Mesenchymal stem cell (in vitro differentiated cells and primary cell): ENCODE measurements at regions not wholly inside any gene's neighbourhood (a gene's known extent, or its start where the extent isn't known, plus 50 kb on each side); places are given as distances from the start of the nearest gene placed in this dataset.

Experiments
- DNase-seq: peaks from one replicate; pipeline ENCODE4 v3.0.0-alpha.2; 2013
- H2AFZ ChIP-seq: one replicate; pipeline ENCODE4 v1.6.1; 2013; ENCODE audit warnings: low read depth, mild to moderate bottlenecking, control low read depth, inconsistent platforms, low read length, moderate library complexity
- H2AK5ac ChIP-seq: 2 replicates; pipeline ENCODE4 v1.6.1; 2013; ENCODE audit warnings: low read length, moderate library complexity, mild to moderate bottlenecking, inconsistent platforms; ENCODE audit not compliant: severe bottlenecking
- H2BK120ac ChIP-seq: one replicate; pipeline ENCODE4 v1.6.1; 2013; ENCODE audit warnings: low read depth, mild to moderate bottlenecking, inconsistent platforms, low read length, moderate library complexity
- H2BK12ac ChIP-seq, 2 experiments: one replicate each; pipeline ENCODE4 v1.6.1; 2013; ENCODE audit warnings: inconsistent platforms in 2 of 2, low read length in 2 of 2, mild to moderate bottlenecking in 2 of 2, moderate library complexity in 2 of 2, control low read depth in 1 of 2
- H2BK15ac ChIP-seq: one replicate; pipeline ENCODE4 v1.6.1; 2013; ENCODE audit warnings: mild to moderate bottlenecking, low read depth, inconsistent platforms; ENCODE audit not compliant: poor library complexity, severe bottlenecking
- H2BK5ac ChIP-seq: 2 replicates; pipeline ENCODE4 v1.6.1; 2013; ENCODE audit warnings: low read depth, mild to moderate bottlenecking, low read length, control low read depth, inconsistent platforms; ENCODE audit not compliant: poor library complexity, severe bottlenecking
- H3K14ac ChIP-seq, 2 experiments: one replicate each; pipeline ENCODE4 v1.6.1; 2013; ENCODE audit warnings: inconsistent platforms in 2 of 2, low read length in 2 of 2, control low read depth in 1 of 2, mild to moderate bottlenecking in 1 of 2, moderate library complexity in 1 of 2
- H3K18ac ChIP-seq, 2 experiments: one replicate each; pipeline ENCODE4 v1.6.1; 2013; ENCODE audit warnings: inconsistent platforms in 2 of 2, low read length in 2 of 2, control low read depth in 1 of 2, low read depth in 1 of 2, mild to moderate bottlenecking in 1 of 2
- H3K23ac ChIP-seq, 2 experiments: one replicate each; pipeline ENCODE4 v1.6.1; 2013; ENCODE audit warnings: inconsistent platforms in 2 of 2, low read length in 2 of 2, mild to moderate bottlenecking in 2 of 2, moderate library complexity in 2 of 2, control low read depth in 1 of 2
- H3K27ac ChIP-seq: 2 replicates; pipeline ENCODE4 v1.5.1; 2013; ENCODE audit warnings: mild to moderate bottlenecking, moderate library complexity, low read length, control low read depth, inconsistent platforms; ENCODE audit not compliant: poor library complexity, severe bottlenecking
- H3K27me3 ChIP-seq, 2 experiments: 2 replicates each; pipeline versions ENCODE4 v1.6.1 to v1.7.0; 2013; ENCODE audit warnings: low read length in 2 of 2, mild to moderate bottlenecking in 2 of 2, moderate library complexity in 2 of 2, control low read depth in 1 of 2, inconsistent platforms in 1 of 2; ENCODE audit not compliant: control insufficient read depth in 1 of 2, insufficient read depth in 1 of 2
- H3K36me3 ChIP-seq, 2 experiments: 2 replicates each; pipeline versions ENCODE4 v1.6.1 to v1.7.0; 2013; ENCODE audit warnings: low read length in 2 of 2, control low read depth in 1 of 2, inconsistent platforms in 1 of 2, low read depth in 1 of 2, mild to moderate bottlenecking in 1 of 2; ENCODE audit not compliant: insufficient read depth in 2 of 2, control insufficient read depth in 1 of 2
- H3K4ac ChIP-seq, 2 experiments: one replicate each; pipeline ENCODE4 v1.6.1; 2013; ENCODE audit warnings: inconsistent platforms in 2 of 2, low read length in 2 of 2, mild to moderate bottlenecking in 2 of 2, moderate library complexity in 2 of 2, control low read depth in 1 of 2, low read depth in 1 of 2
- H3K4me1 ChIP-seq: 2 replicates; pipeline ENCODE4 v1.6.1; 2013; ENCODE audit warnings: low read depth, low read length, control low read depth; ENCODE audit not compliant: control insufficient read depth, insufficient read depth
- H3K4me2 ChIP-seq: 2 replicates; pipeline ENCODE4 v1.6.1; 2013; ENCODE audit warnings: low read length, mild to moderate bottlenecking, inconsistent platforms; ENCODE audit not compliant: poor library complexity, severe bottlenecking
- H3K4me3 ChIP-seq, 2 experiments: 2 replicates each; pipeline versions ENCODE4 v1.5.1 to v1.7.0; 2013; ENCODE audit warnings: low read length in 2 of 2, mild to moderate bottlenecking in 2 of 2, control low read depth in 1 of 2, low read depth in 1 of 2; ENCODE audit not compliant: insufficient read depth in 1 of 2
- H3K79me1 ChIP-seq: replicated peaks from 2 replicates; pipeline ENCODE4 v1.6.1; 2013; ENCODE audit warnings: mild to moderate bottlenecking, control low read depth, low read length, inconsistent platforms; ENCODE audit not compliant: poor library complexity, severe bottlenecking
- H3K9ac ChIP-seq: 2 replicates; pipeline ENCODE4 v1.7.0; 2013; ENCODE audit warnings: mild to moderate bottlenecking, low read length, moderate library complexity
- H3K9me3 ChIP-seq: 2 replicates; pipeline ENCODE4 v1.7.0; 2013; ENCODE audit warnings: mild to moderate bottlenecking, low read length; ENCODE audit not compliant: control insufficient read depth
- H4K8ac ChIP-seq: one replicate; pipeline ENCODE4 v1.6.1; 2013; ENCODE audit warnings: inconsistent platforms, mild to moderate bottlenecking, low read length, moderate library complexity
- H4K91ac ChIP-seq: one replicate; pipeline ENCODE4 v1.6.1; 2013; ENCODE audit warnings: mild to moderate bottlenecking, low read length, inconsistent platforms
- WGBS: methylation state at CpG from one replicate; pipeline ENCODE4 v1.1.7; 2013; ENCODE audit warnings: mixed read lengths; 5-methylcytosine and 5-hydroxymethylcytosine counted together

DNA sequence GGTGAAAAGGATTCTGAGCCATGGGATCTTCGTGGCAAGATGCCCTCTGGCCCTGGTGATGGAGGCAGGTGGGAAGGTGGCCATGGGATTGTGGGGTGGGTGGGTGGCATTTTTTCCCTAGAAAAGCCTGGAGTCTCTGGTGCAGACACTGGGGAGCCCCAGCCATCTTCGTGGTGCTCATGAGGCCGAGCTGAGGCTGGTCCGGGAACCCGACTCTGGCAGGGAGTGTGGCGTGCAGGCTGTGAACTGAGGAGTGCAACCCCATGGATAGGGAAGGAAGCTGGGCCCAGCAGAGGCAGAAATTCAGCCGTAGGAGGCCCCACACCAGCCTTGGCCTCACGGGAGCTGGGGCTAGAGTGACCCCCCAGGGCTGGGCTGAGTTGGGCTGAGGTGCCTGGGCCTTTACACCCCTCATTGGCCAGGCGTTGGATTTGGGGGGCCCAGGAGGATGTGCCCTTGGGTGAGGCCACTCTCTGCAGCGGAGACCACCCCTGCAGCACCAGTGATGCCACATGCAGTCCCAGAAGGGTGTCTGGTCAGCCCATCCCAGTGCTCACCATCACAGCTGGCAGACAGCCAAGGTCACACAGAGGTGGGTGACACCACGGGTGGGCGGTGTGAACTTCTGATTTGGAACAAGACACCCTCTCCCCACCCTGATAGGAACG lies 115.6 kb upstream of the HDAC4 start:
- Histone ChIP-seq H3K27ac (no peak overlapping the region), H4K91ac (no peak overlapping the region), H3K9me3 (no peaks in the 10 kb centered on the region), H2BK15ac (no peak overlapping the region), H3K23ac (no peak overlapping the region), H3K36me3 (peaks cover 0 to 3% of the 10 kb centered on the region in 2 experiments), H3K79me1 (no peaks in the 10 kb centered on the region), H3K9ac (no peak overlapping the region), H2BK5ac (no peak overlapping the region), H3K14ac (no peak overlapping the region), H3K27me3 (peaks cover 0 to 21% of the 10 kb centered on the region in 2 experiments), H3K18ac (no peak overlapping the region), H3K4me2 (no peak overlapping the region), H3K4me1 (no peaks in the 10 kb centered on the region), H2BK120ac (no peak overlapping the region), H2BK12ac (no peak overlapping the region), H4K8ac (no peak overlapping the region), H3K4ac (no peak overlapping the region), H2AK5ac (no peak overlapping the region), H3K4me3 (no peak overlapping the region), H2AFZ (no peak overlapping the region)
- DNase-seq: no peak
- whole genome bisulfite sequencing: 60% methylated on average over 13 of the region's 13 CpGs

DNA sequence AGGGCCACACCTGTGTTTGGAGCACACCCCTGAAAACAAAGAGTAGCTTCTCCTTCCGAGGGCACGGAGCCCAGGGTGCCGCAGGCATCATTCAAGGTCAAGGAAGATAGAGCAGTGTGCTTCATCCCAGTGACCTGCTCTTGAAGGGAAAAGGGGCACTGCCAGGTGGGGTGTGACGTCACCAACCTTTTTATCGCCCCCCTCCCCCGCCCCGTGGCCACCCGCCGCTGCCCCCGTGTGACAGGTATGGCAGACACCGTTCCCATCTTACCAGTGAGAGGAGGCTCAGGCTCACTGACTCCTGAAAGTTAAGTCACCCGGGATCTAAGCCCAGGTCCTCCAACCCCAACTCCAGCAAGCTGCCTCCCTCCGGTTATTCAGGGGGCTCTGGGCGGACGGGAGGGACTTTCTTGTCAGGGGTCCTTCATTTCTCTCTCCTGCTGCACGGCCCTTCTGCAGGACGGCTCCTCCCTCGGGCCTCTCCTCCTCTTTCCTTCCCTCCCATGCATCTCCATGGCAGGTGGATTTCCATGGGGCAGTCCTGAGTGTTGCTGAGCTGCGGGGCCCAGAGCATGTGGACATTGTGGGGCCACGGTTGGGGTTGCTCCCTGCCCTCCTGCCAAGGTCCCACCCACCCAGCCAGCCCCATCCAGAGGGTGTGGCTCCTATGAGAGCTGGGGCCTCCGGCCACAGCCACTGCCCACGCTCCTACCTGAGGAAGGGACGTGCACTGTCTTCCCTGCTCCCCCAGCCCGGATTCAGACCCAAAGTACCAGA lies 114.1 kb upstream of the HDAC4 start:
- 69% methylated on average over 24 of the region's 24 CpGs for WGBS
- Histone ChIP-seq H2AFZ (no peak overlapping the region), H3K9ac (no peak overlapping the region), H3K4me1 (no peaks in the 10 kb centered on the region), H3K23ac (no peak overlapping the region), H3K4me3 (no peak overlapping the region), H4K91ac (no peak overlapping the region), H3K4ac (no peak overlapping the region), H3K27me3 (peaks cover 0 to 21% of the 10 kb centered on the region in 2 experiments), H2BK12ac (no peak overlapping the region), H3K79me1 (no peaks in the 10 kb centered on the region), H3K14ac (no peak overlapping the region), H2BK5ac (no peak overlapping the region), H3K9me3 (no peaks in the 10 kb centered on the region), H2BK15ac (no peak overlapping the region), H2BK120ac (no peak overlapping the region), H3K36me3 (peaks cover 0 to 3% of the 10 kb centered on the region in 2 experiments), H2AK5ac (no peak overlapping the region), H4K8ac (no peak overlapping the region), H3K27ac (no peak overlapping the region), H3K18ac (no peak overlapping the region), H3K4me2 (no peak overlapping the region)
- no peak for DNase-seq

DNA sequence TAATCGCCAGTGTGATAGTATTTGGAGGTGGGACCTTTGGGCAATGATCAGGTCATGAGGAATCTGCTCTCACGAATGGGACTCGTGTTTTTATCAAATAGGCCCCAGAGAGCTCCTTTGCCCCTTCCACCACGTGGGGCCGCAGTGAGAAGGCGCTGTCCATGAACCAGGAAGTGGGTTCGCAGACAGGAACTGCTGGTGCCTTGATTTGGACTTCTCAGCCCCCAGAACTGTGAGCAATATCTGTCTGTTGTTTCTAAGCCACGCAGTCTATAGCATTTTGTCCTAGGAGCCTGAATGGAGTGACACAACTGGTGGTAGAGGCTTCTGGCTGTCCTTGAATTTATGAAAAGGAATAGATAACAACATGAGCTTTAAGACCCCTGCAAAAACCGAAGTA lies 111.2 kb upstream of the HDAC4 start:
- H3K27ac ChIP-seq: no peak overlapping the region
- H3K9me3 ChIP-seq: no peaks in the 10 kb centered on the region
- H2AK5ac ChIP-seq: no peak overlapping the region
- H3K9ac ChIP-seq: no peak overlapping the region
- no peak overlapping the region for H4K8ac ChIP-seq
- no peak overlapping the region for H2AFZ ChIP-seq
- H2BK12ac ChIP-seq: no peak overlapping the region
- no peak overlapping the region for H4K91ac ChIP-seq
- no peaks in the 10 kb centered on the region for H3K4me1 ChIP-seq
- no peak overlapping the region for H3K14ac ChIP-seq
- H3K4me2 ChIP-seq: no peak overlapping the region
- no peak overlapping the region for H3K18ac ChIP-seq
- no peak overlapping the region for H2BK15ac ChIP-seq
- no peaks in the 10 kb centered on the region for H3K36me3 ChIP-seq
- no peak overlapping the region for H3K23ac ChIP-seq
- H3K4ac ChIP-seq: no peak overlapping the region
- no peak for DNase-seq
- no peak overlapping the region for H3K4me3 ChIP-seq
- H3K27me3 ChIP-seq: peaks cover 0 to 42% of the 10 kb centered on the region in 2 experiments
- no peak overlapping the region for H2BK5ac ChIP-seq
- 57% methylated on average over 9 of the region's 9 CpGs for WGBS
- H2BK120ac ChIP-seq: no peak overlapping the region
- no peaks in the 10 kb centered on the region for H3K79me1 ChIP-seq

DNA sequence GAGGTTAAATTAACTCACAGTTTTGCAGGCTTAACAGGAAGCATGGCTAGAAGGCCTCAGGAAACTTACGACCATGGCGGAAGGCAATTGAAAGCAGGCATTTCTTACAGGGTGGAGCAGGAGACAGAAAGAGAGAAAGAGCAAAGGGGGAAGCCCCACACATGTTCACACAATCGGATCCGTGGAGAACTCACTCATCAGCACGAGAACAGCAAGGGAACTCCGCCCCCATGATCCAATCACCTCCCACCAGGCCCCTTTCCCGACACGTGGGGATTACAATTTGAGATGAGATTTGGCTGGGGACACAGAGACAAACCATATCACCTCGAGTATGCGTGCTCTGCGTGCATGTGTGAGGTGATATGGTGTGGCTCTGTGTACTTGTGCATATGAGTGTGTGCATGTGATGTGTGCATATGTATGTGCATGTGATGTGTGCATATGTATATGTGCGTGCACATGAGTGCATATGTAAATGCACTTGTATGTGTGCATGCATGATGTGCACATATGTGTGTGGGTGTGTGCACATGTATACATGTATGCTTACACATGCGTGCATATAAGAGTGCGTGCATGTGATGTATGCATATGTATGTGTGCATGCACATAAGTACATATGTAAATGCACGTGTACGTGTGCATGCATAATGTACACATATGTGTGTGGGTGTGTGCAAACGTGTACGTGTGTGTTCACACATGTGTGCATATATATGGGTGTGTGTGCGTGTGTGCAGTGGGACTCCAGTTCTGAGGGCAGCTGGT lies 108.7 kb upstream of the HDAC4 start:
- Histone ChIP-seq H3K27ac (no peak overlapping the region), H2AFZ (no peak overlapping the region), H2BK120ac (no peak overlapping the region), H3K14ac (no peak overlapping the region), H3K23ac (no peak overlapping the region), H3K4me3 (no peak overlapping the region), H3K4me2 (no peak overlapping the region), H4K8ac (no peak overlapping the region), H2BK5ac (no peak overlapping the region), H3K4me1 (no peaks in the 10 kb centered on the region), H2BK15ac (no peak overlapping the region), H4K91ac (no peak overlapping the region), H3K9me3 (no peaks in the 10 kb centered on the region), H3K18ac (no peak overlapping the region), H2AK5ac (no peak overlapping the region), H2BK12ac (no peak overlapping the region), H3K27me3 (peaks cover 0 to 53% of the 10 kb centered on the region in 2 experiments), H3K9ac (no peak overlapping the region), H3K79me1 (no peaks in the 10 kb centered on the region), H3K36me3 (no peaks in the 10 kb centered on the region), H3K4ac (no peak overlapping the region)
- WGBS: 77% methylated on average over 19 of the region's 19 CpGs
- no peak for DNase-seq
